ENCODE measurements at regions not wholly inside any gene's neighbourhood (a gene's known extent, or its start where the extent isn't known, plus 50 kb on each side); places are given as distances from the start of the nearest gene placed in this dataset.

GRCh38 chrX:137646472-137646871 is 80.5 kb downstream of the ZIC3 start:
- no peak for DNase-seq (ENCODE audit: low read depth)
- TF ChIP-seq CTCF (IDR thresholded peaks at IDR 0.05; ENCODE audit: low read length, missing control alignments), result no peak
- no peak overlapping the region for H3K4me3 ChIP-seq (replicated peaks; ENCODE audit: low read depth, low read length)

- no peak for TF ChIP-seq CTCF (IDR thresholded peaks at IDR 0.05; ENCODE audit: low read length, missing control alignments)
- H3K4me3 ChIP-seq (replicated peaks; ENCODE audit: low read depth, low read length), result no peak overlapping the region
- no peak for DNase-seq (ENCODE audit: low read depth)
Observed at GRCh38 chrX:137651647-137652046, 85.7 kb downstream of the ZIC3 start.

GRCh38 chrX:137652086-137652485 is 86.2 kb downstream of the ZIC3 start:
- TF ChIP-seq CTCF (IDR thresholded peaks at IDR 0.05; ENCODE audit: low read length, missing control alignments), result no peak
- H3K4me3 ChIP-seq (replicated peaks; ENCODE audit: low read depth, low read length), result no peak overlapping the region
- no peak for DNase-seq (ENCODE audit: low read depth)

- H3K4me3 ChIP-seq (replicated peaks; ENCODE audit: low read depth, low read length), result no peak overlapping the region
- no peak for DNase-seq (ENCODE audit: low read depth)
- no peak for TF ChIP-seq CTCF (IDR thresholded peaks at IDR 0.05; ENCODE audit: low read length, missing control alignments)
Observed at GRCh38 chrX:137654481-137654880, 88.6 kb downstream of the ZIC3 start.

GRCh38 chrX:137667776-137668175 is 101.8 kb downstream of the ZIC3 start:
- DNase-seq (ENCODE audit: low read depth), result no peak
- TF ChIP-seq CTCF (IDR thresholded peaks at IDR 0.05; ENCODE audit: low read length, missing control alignments), result no peak
- H3K4me3 ChIP-seq (replicated peaks; ENCODE audit: low read depth, low read length), result no peak overlapping the region

- no peak overlapping the region for H3K4me3 ChIP-seq (replicated peaks; ENCODE audit: low read depth, low read length)
- DNase-seq (ENCODE audit: low read depth), result no peak
- TF ChIP-seq CTCF (IDR thresholded peaks at IDR 0.05; ENCODE audit: low read length, missing control alignments), result no peak
Observed at GRCh38 chrX:137684591-137684990, 118.7 kb downstream of the ZIC3 start.

GRCh38 chrX:137695417-137695816 is 129.5 kb downstream of the ZIC3 start:
- TF ChIP-seq CTCF (IDR thresholded peaks at IDR 0.05; ENCODE audit: low read length, missing control alignments), result no peak
- H3K4me3 ChIP-seq (replicated peaks; ENCODE audit: low read depth, low read length), result no peak overlapping the region
- no peak for DNase-seq (ENCODE audit: low read depth)
